ENCODE measurements at regions not wholly inside any gene's neighbourhood (a gene's known extent, or its start where the extent isn't known, plus 50 kb on each side); places are given as distances from the start of the nearest gene placed in this dataset.

GRCh38 chr4:126451237-126451873 is 1136.6 kb downstream of the FAT4 start:
- Histone ChIP-seq H3K4me3 (replicated peaks in 1 of 3; ENCODE audit: insufficient read depth in 1 of 3, low read depth in 1 of 3, low read length in 3 of 3) (no peak overlapping the region), H3K27ac (ENCODE audit: insufficient read depth, low read depth, low read length) (no peak overlapping the region), H3K27me3 (ENCODE audit: control insufficient read depth in 2 of 2, insufficient read depth in 2 of 2, low read length in 2 of 2) (no peaks in the 10 kb centered on the region), H4K20me1 (replicated peaks; ENCODE audit: control insufficient read depth, extremely low read depth, insufficient read depth, low read length) (no peaks in the 10 kb centered on the region), H3K4me1 (ENCODE audit: control insufficient read depth, extremely low read depth, insufficient read depth, low read length) (no peaks in the 10 kb centered on the region), H3K9me3 (replicated peaks; ENCODE audit: control insufficient read depth, insufficient read depth, low read length) (no peaks in the 10 kb centered on the region), H3K36me3 (ENCODE audit: control insufficient read depth in 2 of 2, extremely low read depth in 1 of 2, insufficient read depth in 2 of 2, low read length in 2 of 2) (no peaks in the 10 kb centered on the region), H3K4me2 (ENCODE audit: insufficient read depth, low read length) (no peak overlapping the region), H3K79me2 (ENCODE audit: control insufficient read depth, insufficient read depth, low read length) (no peaks in the 10 kb centered on the region), H3K9me1 (replicated peaks; ENCODE audit: control insufficient read depth, extremely low read depth, insufficient read depth, low read length) (no peaks in the 10 kb centered on the region), H2AFZ (ENCODE audit: low read depth, low read length) (no peak overlapping the region), H3K9ac (replicated peaks; ENCODE audit: extremely low read depth, insufficient read depth, low read length) (no peak overlapping the region)
- intact Hi-C loops (cut with micrococcal nuclease) (no loop called here), dilution Hi-C loops (cut with MboI; ENCODE audit: extremely low pct_ligation_motif_present, low sequenced_read_pairs) (no loop called here)
- no peak for DNase-seq (ENCODE audit: low read depth, low spot score)
- POLR2A ChIA-PET = no interaction called here
- no TSS peak for BruUV-seq (replicated peaks)
- CTCF ChIA-PET = no interaction called here
- no peak for TF ChIP-seq MAX (IDR thresholded peaks at IDR 0.05; ENCODE audit: insufficient read depth, insufficient read length)
- TF ChIP-seq POLR2A (IDR thresholded peaks at IDR 0.05; ENCODE audit: low read depth, low read length) = no peak
- no peak for TF ChIP-seq FOS (IDR thresholded peaks at IDR 0.05; ENCODE audit: borderline replicate concordance, insufficient read depth, low read length)
- TF ChIP-seq GATA2 (IDR thresholded peaks at IDR 0.05; ENCODE audit: insufficient read depth, insufficient read length, low read depth, low read length) = no peak
- no peak for TF ChIP-seq MYC (IDR thresholded peaks at IDR 0.05; ENCODE audit: low read depth, low read length)
- no peak for TF ChIP-seq CTCF (IDR thresholded peaks at IDR 0.05; ENCODE audit: extremely low read depth in 1 of 2, insufficient read depth in 1 of 2, low read depth in 1 of 2, low read length in 2 of 2)
- TF ChIP-seq JUN (IDR thresholded peaks at IDR 0.05; ENCODE audit: borderline replicate concordance, insufficient read depth, insufficient read length, low read depth) = no peak
- TF ChIP-seq EZH2 (IDR thresholded peaks at IDR 0.05; ENCODE audit: borderline replicate concordance, low read depth, low read length, severe bottlenecking) = no peak
- no peak for TF ChIP-seq POLR2AphosphoS5 (IDR thresholded peaks at IDR 0.05; ENCODE audit: insufficient read depth, low read depth, low read length)
- FAIRE-seq = no peak
